HAP-1 (cell line): ENCODE measurements at regions not wholly inside any gene's neighbourhood (a gene's known extent, or its start where the extent isn't known, plus 50 kb on each side); places are given as distances from the start of the nearest gene placed in this dataset.

Experiments
- DNase-seq, 2 experiments: peaks; one replicate each; pipeline ENCODE4 v3.0.0-alpha.2; 2016 to 2020; ENCODE audit warnings: low spot score in 2 of 2
- H3K27me3 ChIP-seq: fragments of 250-450 bp; sonication (Bioruptor Pico); 2 replicates; pipeline ENCODE4 v1.5.1; 2020; ENCODE audit warnings: low read depth, mild to moderate bottlenecking, moderate library complexity
- H3K36me3 ChIP-seq: fragments of 250-450 bp; sonication (Bioruptor Pico); replicated peaks from 2 replicates; pipeline ENCODE4 v1.5.1; 2020; ENCODE audit warnings: mild to moderate bottlenecking
- H3K4me1 ChIP-seq: fragments of 250-450 bp; sonication (Bioruptor Pico); 2 replicates; pipeline ENCODE4 v1.5.1; 2020; ENCODE audit warnings: mild to moderate bottlenecking
- H3K4me3 ChIP-seq: fragments of 250-450 bp; sonication (Bioruptor Pico); 2 replicates; pipeline ENCODE4 v1.5.1; 2020; ENCODE audit warnings: mild to moderate bottlenecking, moderate library complexity
- H3K9me3 ChIP-seq: fragments of 250-450 bp; sonication (Bioruptor Pico); 2 replicates; pipeline ENCODE4 v1.5.1; 2020; ENCODE audit warnings: mild to moderate bottlenecking, moderate library complexity
- in situ Hi-C: fragments of 300-500 bp; cut with MboI; formaldehyde crosslinking; loops from 3 replicates; pipeline ENCODE4 v1.14.3; 2020; ENCODE audit warnings: low sequenced_read_pairs, inconsistent platforms, mixed read lengths

DNA sequence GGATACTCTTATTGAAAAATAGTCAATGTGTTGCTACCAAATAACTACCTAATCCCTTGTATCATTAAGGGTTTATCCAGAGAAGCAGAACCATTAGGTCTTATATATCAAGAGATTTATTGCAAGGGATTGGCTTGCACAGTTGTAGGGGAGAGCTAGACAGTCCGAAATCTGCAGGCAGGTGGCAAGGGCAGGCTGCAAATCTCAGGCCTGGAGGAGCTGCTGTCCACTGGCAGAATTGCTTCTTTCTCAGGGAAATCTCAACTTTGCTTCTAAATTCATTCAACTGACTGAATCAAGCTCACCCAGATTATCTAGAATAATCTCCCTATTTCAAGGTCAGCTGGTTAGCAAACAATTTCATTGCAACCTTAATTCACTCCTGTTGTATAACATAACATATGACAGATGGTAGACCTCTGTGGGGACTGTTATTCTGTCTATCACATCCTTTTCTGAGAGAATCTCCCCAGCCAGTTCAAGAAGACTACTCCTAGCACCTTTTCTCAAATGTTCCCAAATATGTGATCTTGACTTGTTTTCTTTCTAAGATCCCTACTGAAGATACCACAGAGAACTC is 194.2 kb downstream of the NHLRC3 start:
- Histone ChIP-seq H3K4me3 (no peak overlapping the region), H3K4me1 (peaks cover 27% of the 10 kb centered on the region), H3K27me3 (no peaks in the 10 kb centered on the region), H3K36me3 (no peaks in the 10 kb centered on the region), H3K9me3 (no peaks in the 10 kb centered on the region)
- in situ Hi-C loops = no loop called here
- no peak for DNase-seq

- H3K9me3 ChIP-seq = no peaks in the 10 kb centered on the region
- H3K36me3 ChIP-seq = no peaks in the 10 kb centered on the region
- in situ Hi-C loops = no loop called here
- H3K4me1 ChIP-seq = peaks cover 27% of the 10 kb centered on the region
- no peak overlapping the region for H3K4me3 ChIP-seq
- H3K27me3 ChIP-seq = no peaks in the 10 kb centered on the region
- DNase-seq = no peak
These were observed 194.7 kb downstream of the NHLRC3 start for GRCh38 chr13:39232999-39233398.

GRCh38 chr13:39233519-39233918 is 195.3 kb downstream of the NHLRC3 start:
- no peak for DNase-seq
- Histone ChIP-seq H3K4me3 (no peak overlapping the region), H3K9me3 (no peaks in the 10 kb centered on the region), H3K4me1 (peaks cover 27% of the 10 kb centered on the region), H3K27me3 (no peaks in the 10 kb centered on the region), H3K36me3 (no peaks in the 10 kb centered on the region)
- in situ Hi-C loops = no loop called here

- no peak overlapping the region for H3K4me3 ChIP-seq
- no peak for DNase-seq
- H3K36me3 ChIP-seq = no peaks in the 10 kb centered on the region
- no peaks in the 10 kb centered on the region for H3K27me3 ChIP-seq
- peaks cover 2% of the 10 kb centered on the region for H3K4me1 ChIP-seq
- H3K9me3 ChIP-seq = no peaks in the 10 kb centered on the region
- in situ Hi-C loops = no loop called here
These were observed 206.4 kb downstream of the NHLRC3 start for GRCh38 chr13:39244561-39245230.

DNA sequence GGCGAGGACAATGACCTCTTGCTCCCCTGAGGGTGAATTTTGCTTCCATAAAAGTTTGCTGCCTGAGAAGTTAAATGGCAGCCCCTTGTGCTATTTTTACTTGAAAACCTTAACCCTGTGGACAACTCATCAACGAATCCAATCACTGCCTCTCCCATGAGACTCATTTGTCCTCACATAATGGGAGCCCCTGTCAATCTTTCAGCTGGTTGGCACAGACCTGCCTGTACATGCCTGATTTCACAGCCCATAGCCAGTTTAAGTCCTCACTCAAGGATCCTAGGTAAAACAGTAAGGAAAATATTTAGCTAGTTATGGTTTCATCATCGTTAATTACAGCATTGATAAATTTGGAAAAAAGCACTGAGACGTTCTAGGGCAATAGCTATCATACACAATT is 207.4 kb downstream of the NHLRC3 start:
- no peak overlapping the region for H3K4me3 ChIP-seq
- no peaks in the 10 kb centered on the region for H3K9me3 ChIP-seq
- no peaks in the 10 kb centered on the region for H3K27me3 ChIP-seq
- H3K4me1 ChIP-seq = peaks cover 2% of the 10 kb centered on the region
- peak in 1 of 2 experiments; percentile 25 for DNase-seq
- no peaks in the 10 kb centered on the region for H3K36me3 ChIP-seq
- in situ Hi-C loops = no loop called here

GRCh38 chr13:39249982-39250381 is 211.7 kb downstream of the NHLRC3 start:
- H3K9me3 ChIP-seq = no peaks in the 10 kb centered on the region
- no peaks in the 10 kb centered on the region for H3K27me3 ChIP-seq
- in situ Hi-C loops = no loop called here
- H3K4me3 ChIP-seq = no peak overlapping the region
- no peaks in the 10 kb centered on the region for H3K36me3 ChIP-seq
- DNase-seq = no peak
- H3K4me1 ChIP-seq = peaks cover 8% of the 10 kb centered on the region; the same call in 1 of the 2 replicates

GRCh38 chr13:39250440-39250839 is 212.2 kb downstream of the NHLRC3 start:
- Histone ChIP-seq H3K4me3 (no peak overlapping the region), H3K27me3 (no peaks in the 10 kb centered on the region), H3K36me3 (no peaks in the 10 kb centered on the region), H3K4me1 (peaks cover 8% of the 10 kb centered on the region; the same call in 1 of the 2 replicates), H3K9me3 (no peaks in the 10 kb centered on the region)
- in situ Hi-C loops = no loop called here
- no peak for DNase-seq

- Histone ChIP-seq H3K27me3 (no peaks in the 10 kb centered on the region), H3K36me3 (no peaks in the 10 kb centered on the region), H3K9me3 (no peaks in the 10 kb centered on the region), H3K4me1 (peaks cover 8% of the 10 kb centered on the region; the same call in 1 of the 2 replicates), H3K4me3 (no peak overlapping the region)
- DNase-seq = no peak
- in situ Hi-C loops = no loop called here
These were observed 213.1 kb downstream of the NHLRC3 start for GRCh38 chr13:39251340-39251739.

- no peak for DNase-seq
- Histone ChIP-seq H3K9me3 (no peaks in the 10 kb centered on the region), H3K36me3 (no peaks in the 10 kb centered on the region), H3K4me1 (peaks cover 8% of the 10 kb centered on the region; the same call in 1 of the 2 replicates), H3K4me3 (no peak overlapping the region), H3K27me3 (no peaks in the 10 kb centered on the region)
- in situ Hi-C loops = no loop called here
These were observed 215.5 kb downstream of the NHLRC3 start for GRCh38 chr13:39253774-39254173.

GRCh38 chr13:39254601-39255000 is 216.3 kb downstream of the NHLRC3 start:
- in situ Hi-C loops = no loop called here
- no peaks in the 10 kb centered on the region for H3K27me3 ChIP-seq
- H3K4me3 ChIP-seq = no peak overlapping the region
- H3K36me3 ChIP-seq = no peaks in the 10 kb centered on the region
- no peaks in the 10 kb centered on the region for H3K9me3 ChIP-seq
- peaks cover 8% of the 10 kb centered on the region; the same call in 1 of the 2 replicates for H3K4me1 ChIP-seq
- no peak for DNase-seq

DNA sequence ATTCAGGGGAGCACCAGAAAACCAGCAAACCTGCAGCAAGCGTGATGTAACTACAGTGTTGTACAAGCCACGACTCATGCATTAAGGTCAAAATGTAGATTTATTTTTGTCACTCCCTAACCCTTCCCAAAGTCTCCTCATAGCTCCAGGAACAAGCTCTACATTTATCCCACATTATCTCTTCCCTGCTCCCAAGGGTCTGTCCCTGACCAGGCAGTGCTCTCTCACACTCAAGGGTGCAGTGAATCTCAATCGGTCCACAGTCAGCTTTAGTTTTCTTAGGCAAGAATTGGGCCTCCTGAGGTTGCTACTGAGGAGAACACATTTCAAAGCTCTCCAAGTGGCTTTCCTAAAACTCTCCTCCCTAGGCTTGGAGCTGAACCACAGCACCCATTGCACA is 219.4 kb downstream of the NHLRC3 start:
- in situ Hi-C loops = no loop called here
- Histone ChIP-seq H3K27me3 (no peaks in the 10 kb centered on the region), H3K9me3 (no peaks in the 10 kb centered on the region), H3K4me3 (no peak overlapping the region), H3K36me3 (no peaks in the 10 kb centered on the region), H3K4me1 (peaks cover 8% of the 10 kb centered on the region; the same call in 1 of the 2 replicates)
- no peak for DNase-seq

GRCh38 chr13:39259371-39260140 is 221.3 kb downstream of the NHLRC3 start:
- no peaks in the 10 kb centered on the region for H3K4me1 ChIP-seq
- in situ Hi-C loops = loop anchor here (5.0 to 10.0 kb wide), 3 partner anchors 112 to 345 kb away; partner anchors contain the start of gene LHFPL6
- no peak for DNase-seq
- H3K4me3 ChIP-seq = no peak overlapping the region
- no peaks in the 10 kb centered on the region for H3K27me3 ChIP-seq
- H3K9me3 ChIP-seq = no peaks in the 10 kb centered on the region
- no peaks in the 10 kb centered on the region for H3K36me3 ChIP-seq

- Histone ChIP-seq H3K4me3 (no peak overlapping the region), H3K9me3 (no peaks in the 10 kb centered on the region), H3K27me3 (no peaks in the 10 kb centered on the region), H3K4me1 (no peaks in the 10 kb centered on the region; the same call in 1 of the 2 replicates), H3K36me3 (no peaks in the 10 kb centered on the region)
- in situ Hi-C loops = loop anchor here (5.0 to 10.0 kb wide), 3 partner anchors 116 to 342 kb away; partner anchors contain the start of gene LHFPL6
- DNase-seq = peak; percentile 72 to 75
These were observed 224.8 kb downstream of the NHLRC3 start for GRCh38 chr13:39263033-39263432.

DNA sequence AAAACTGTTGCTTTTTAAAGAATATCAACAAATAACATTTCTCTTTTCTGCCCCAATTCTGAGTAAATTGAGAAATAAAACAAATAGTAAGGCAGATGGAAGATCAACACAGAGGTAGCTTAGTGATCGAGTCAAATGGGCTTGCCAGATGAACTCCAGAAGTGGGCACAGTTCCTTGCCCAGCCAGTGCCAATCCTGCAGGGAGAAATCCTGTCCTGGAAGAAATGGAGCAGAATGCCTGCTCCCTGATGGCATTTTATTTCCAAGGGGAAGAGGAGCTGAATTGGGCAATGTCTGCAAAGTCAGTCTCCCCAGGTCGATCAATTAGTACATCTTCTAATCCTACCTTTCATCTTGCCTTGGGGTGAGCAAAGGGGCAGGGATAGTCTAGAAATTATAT is 225.3 kb downstream of the NHLRC3 start:
- H3K36me3 ChIP-seq = no peaks in the 10 kb centered on the region
- H3K9me3 ChIP-seq = no peaks in the 10 kb centered on the region
- H3K27me3 ChIP-seq = no peaks in the 10 kb centered on the region
- no peak overlapping the region for H3K4me3 ChIP-seq
- DNase-seq = no peak
- no peaks in the 10 kb centered on the region; the same call in 1 of the 2 replicates for H3K4me1 ChIP-seq
- in situ Hi-C loops = loop anchor here (5.0 to 10.0 kb wide), 3 partner anchors 116 to 341 kb away; partner anchors contain the start of gene LHFPL6
